CD4-positive, alpha-beta T cell treated with Interleukin-4 for 1 hour (primary cell): ENCODE measurements at regions not wholly inside any gene's neighbourhood (a gene's known extent, or its start where the extent isn't known, plus 50 kb on each side); places are given as distances from the start of the nearest gene placed in this dataset.

ENCODE experiments used
- DNase-seq, 2 donors: peaks; one replicate each; pipeline ENCODE4 v3.0.0-alpha.2; 2020 to 2022

DNA sequence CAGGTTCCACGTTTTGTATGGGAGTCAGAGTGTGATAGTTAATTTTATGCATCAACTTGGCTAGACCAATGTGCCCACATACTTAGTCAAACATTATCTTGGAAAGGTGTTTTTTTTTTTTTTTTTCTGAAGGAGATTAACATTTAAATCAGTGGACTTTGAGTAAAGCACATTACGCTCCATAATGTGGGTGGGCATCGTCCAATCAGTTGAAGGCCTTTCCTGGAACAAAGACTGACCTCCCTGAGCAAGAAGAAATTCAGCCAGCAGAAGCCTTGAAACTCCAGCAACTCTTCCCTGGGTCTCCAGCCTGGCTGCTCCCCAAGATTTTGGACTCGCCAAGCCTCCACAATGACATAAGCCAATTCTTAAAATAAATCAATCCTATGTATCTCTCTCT is 711.4 kb downstream of the MTRR start:
- no peak for DNase-seq

DNA sequence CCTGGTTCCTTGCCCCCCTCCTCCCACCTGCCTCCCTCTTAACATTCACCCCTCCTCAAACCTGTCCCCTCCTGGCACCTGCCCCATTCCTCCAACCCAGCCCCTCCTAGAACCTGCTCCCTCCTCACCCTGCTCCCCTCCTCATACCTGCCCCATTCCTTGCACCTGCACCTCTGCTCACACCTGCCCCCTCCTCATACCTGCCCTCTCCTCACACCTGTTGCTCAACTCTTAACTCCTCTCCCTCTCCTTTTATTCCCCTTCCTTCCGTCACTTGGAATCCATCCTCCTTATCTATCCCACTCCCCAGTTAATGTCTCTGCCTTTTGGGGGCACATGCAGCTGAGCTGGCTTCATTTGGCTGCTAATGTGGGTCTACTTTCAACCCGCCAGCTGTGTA is 712.1 kb downstream of the MTRR start:
- no peak for DNase-seq

DNA sequence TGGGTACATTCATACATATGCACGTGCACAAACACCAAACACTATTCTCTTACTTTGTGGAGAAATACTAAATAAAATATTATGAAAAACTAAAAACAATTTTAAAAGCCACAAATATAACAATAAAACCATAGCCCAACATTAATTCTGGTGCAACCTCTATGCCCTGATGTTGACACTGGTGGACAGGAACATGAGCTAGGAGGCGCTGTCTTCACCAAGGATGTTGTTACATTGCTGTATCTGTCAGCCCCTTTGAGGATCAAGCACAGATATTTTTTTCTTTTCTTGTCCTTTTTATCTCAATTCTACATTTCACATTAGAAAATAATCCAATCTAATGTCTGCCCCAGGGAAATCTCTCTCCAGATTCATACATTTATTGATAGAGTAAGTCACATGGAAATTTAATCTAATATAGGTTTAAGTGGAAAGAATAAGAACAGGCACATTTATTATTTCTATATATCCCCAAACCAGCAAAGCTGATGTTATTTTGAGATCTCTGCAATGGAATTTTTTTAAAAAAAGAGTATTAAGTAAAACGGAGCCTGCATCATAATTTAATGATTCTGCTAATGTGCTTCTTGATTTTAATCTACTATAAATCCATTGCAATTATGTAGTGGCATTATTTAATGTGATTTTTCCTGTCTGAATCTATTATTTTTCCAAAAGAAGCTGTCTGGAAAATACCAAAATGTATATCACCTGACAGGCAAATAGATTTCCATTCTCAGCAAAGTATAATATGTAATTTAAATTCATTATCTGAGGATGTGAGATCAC is 716.5 kb downstream of the MTRR start:
- DNase-seq, result no peak

DNA sequence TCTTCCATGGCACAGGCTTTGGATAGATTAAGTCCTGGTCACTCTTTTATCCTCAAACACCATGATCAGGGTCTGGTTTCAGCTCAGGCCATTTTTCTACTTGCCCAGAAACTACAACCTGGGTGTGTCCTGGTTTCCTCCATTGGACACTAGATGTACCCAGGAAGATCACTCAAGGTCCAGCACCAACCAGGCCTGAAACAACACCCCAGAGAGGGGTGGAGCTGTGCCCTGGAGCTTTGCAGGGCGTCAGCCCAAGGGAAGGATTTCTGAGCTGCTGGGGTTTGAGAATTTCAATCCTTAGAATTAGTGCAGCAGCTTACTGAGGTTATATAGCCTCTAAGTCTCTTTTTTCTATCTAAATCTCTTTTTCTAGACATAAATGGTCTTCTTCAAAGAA is 722.0 kb downstream of the MTRR start:
- no peak for DNase-seq

DNA sequence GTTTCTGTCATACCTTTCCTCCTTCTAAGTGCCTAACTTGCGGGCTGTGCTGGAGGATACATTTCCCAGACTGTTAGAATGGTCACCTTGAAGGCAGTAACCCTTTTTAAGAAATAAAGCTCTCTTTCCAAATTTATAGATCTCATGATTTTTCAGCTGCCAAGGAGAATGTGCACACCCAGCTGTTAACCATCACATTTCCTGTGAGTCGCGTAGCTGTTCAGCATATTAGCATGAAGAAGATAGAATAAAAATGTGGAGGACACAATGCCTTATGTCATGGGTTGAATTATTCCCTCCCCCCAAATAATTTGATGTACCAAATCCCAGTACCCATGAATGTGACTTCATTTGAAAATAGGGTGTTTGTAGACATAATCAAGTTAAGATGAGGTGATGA is 729.4 kb downstream of the MTRR start:
- no peak for DNase-seq

DNA sequence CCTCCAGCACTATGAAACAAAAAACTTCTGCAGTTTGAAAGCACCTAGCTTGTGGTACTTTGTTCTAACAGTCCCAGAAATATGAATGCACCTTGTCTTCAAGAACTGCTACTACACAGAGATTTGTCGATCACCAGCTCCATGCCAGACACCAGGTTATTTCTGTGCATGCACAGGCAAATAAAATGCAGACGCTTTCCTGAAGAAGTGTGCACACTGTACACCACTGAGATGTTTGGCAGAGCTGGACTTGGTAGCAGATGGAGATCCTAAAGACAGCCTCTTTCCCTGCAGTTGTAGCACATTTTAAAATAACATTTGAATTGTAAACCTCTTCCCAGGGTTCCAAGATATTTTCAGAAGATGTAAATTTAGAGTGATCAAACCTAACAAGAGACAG is 730.0 kb downstream of the MTRR start:
- no peak for DNase-seq

DNA sequence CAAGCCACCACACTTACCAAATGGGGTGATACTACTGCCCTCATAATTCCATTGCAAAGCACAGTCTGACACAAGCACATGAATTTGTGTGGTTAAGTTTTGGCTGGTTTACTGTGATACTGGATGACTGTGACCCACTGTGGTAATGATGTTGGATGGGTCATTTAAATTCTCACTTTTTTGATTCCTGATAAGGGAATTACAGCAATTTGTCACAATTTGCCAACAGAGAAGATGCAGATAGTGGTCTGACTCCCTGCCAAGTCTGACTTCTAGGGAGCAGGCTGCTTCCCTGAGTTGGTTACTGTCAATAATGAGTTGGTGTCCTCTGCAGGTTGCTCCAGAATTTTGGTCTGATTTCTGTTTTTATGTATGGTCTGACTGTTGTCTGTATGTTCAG is 731.9 kb downstream of the MTRR start:
- DNase-seq, result no peak

DNA sequence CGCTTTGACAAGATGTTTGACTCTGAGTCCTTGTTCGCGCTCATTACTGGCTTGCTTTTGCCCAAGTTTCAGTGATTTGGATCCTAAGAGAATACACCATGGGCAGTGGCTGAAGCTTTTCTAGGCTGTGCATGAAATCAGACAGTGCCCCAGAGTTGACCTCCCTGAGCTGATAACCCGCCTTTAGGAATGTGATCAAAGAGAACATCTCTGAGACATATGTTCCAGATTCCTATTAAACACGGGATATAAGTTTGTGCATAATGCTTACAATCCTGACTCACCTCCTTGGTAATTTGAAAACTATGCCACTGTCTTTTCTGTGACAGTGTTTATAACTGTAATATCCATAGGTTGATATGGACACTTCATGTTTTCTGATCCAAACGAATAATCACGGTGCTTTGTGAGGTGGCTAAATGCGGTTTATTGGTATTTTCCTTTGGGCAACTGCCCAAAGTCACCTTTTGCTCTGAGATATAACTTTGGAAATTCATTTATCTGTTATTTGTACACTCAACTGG is 732.9 kb downstream of the MTRR start:
- DNase-seq, result no peak

DNA sequence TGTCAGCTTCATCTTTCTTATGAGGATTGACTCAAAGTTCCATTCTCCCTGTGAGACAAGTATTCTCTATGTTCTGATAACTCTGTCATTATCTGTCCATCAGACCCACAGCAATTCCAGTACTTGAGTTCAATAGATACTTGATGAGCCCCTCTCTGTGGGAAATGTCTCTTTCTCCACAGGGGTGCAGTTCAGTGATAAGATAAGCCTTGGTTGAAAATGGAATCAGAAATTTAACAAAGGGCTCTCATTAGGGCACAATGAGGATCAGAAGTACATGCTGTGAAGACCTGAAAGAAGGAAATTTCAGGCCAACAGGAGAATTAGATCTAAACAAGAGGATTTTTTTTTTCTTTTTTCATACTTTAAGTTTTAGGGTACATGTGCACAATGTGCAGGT is 737.3 kb downstream of the MTRR start:
- no peak for DNase-seq

DNA sequence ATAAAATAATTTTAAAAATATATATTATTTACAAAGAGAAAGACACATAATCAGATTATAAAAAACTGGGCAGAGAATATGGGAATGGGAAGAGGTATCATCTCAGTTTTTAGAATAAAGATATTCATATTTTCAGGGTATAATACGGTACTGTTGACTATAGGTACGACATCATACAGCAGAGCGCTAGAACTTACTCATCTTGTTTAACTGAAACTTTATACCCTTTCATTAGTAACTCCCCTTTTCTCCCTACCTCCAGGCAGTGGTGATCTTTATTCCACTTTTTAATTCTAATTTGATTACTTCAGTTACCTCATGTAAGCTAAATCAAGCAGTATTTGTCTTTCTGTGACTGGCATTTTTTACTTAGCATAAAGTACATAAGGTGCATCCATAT is 742.1 kb downstream of the MTRR start:
- no peak for DNase-seq

DNA sequence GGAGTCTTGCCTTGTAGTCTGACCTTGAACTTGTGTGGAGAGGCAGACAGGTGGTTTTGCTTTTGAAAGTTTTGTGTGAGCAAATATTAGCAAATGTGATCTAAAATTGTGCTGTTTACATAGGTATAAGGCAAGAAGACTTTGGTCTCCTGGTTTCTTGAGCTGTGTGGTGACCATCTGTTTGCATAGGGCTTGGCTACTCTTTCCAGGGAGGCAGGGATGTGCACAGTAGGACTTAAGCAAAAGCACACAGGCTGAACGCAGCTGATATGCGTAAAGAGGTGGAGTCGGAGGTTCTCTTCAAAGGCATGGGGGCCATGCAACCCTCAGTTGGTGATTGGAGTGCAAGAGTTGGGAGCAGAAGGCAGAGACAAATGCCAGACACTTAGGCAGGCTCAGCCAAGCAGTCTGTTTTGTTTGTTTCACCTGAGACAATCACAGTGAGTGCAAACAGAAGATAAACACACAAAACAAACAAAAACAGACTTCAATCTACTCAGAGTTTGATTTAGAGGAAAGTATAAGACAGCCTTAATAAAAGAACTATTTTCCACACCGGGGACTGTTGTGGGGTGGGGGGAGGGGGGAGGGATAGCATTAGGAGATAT is 744.2 kb downstream of the MTRR start:
- no peak for DNase-seq

DNA sequence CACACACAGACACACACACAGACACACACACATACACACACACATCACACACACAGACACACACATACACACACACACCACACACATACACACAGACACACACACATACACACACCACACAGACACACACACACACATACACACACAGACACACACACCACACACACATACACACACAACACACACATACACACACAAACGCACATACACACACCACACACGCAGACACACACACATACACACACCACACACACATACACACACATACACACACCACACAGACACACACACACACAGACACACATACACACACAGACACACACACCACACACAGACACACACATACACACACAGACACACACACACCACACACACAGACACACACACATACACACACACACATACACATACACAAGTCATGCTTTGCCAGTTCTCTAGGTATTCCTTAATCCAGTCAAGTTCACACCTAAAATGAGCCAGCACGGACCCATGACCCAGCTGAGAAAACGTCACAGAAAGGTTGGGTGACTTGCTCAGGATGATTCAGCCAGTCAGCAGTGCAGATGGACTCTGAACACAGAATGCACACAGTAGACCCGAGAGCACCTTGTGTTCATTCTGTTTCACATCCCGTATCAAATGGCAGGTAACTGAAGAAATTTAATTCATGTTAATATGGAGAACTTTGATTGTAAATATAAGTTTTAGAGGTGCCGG is 746.4 kb downstream of the MTRR start:
- DNase-seq, result no peak

DNA sequence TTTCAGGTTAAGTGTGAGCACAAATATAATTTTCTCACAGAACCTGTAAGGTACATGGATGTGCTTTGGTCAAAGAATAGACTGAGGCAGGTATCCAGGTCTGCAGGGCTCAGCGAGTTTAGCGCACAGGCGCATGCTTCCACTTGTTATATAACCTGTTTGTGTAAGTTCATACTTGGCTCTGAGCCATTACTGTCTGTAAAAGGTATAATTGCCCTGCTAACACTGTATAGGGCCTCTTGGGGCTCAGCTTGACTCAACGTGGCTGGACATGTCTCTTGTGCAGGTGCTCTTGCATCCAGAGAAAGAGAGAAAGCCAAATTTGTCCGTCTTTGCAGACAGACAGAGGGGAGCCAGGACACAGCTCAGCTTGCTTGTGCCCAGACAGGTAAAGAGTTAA is 759.6 kb downstream of the MTRR start:
- no peak for DNase-seq

DNA sequence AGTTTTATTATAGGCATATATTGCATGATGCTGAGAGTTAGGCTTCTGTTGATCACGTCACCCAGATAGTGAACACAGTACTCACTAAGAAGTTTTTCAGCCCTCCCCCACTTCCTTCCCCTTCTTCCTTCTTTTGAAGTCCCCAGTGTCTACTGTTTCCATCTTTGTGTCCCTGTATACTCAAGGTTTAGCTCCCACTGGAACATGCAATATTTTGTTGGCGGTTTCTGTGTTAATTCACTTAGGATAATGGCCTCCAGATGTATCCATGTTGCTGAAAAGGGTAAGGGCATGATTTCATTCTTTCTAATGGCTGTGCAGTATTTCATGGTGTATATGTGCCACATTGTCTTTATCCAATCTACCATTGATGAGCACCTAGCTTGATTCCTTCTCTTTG is 764.3 kb downstream of the MTRR start:
- DNase-seq, result no peak

DNA sequence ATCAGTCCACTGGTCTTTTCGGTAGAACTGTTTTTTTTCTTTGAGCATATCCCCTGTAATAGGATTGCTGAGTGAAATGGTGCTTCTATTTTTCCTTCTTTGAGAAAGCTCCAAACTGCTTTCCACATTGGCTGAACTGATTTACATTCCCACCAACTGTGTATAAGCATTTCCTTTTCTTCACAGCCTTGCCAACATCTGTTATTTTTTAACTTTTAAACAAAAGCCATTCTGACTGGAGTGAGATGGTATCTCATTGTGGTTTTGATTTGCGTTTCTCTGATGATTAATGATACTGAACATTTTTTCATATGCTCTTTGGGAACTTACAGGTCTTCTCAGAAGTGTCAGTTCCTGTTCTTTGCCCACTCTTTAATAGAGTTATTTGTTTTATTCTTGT is 764.7 kb downstream of the MTRR start:
- no peak for DNase-seq

DNA sequence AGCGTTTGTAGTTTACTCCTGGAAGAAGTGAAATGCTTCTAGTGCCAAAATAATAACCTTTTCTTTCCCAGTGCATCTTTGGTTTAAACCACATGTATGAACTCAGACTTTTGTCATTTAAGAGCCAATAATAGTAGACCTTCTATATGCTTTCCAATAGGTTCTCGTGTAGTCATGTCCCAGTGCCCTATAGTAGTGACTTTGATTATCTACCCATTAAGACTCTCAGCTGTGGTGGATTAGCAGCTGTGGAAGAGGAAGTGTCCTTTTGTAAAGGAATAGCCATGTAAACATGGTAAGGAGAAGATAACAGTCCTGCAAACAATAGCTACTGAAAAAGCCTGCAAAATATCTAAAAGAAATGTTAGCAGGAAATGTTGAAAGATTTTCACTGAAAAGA is 765.3 kb downstream of the MTRR start:
- no peak for DNase-seq

DNA sequence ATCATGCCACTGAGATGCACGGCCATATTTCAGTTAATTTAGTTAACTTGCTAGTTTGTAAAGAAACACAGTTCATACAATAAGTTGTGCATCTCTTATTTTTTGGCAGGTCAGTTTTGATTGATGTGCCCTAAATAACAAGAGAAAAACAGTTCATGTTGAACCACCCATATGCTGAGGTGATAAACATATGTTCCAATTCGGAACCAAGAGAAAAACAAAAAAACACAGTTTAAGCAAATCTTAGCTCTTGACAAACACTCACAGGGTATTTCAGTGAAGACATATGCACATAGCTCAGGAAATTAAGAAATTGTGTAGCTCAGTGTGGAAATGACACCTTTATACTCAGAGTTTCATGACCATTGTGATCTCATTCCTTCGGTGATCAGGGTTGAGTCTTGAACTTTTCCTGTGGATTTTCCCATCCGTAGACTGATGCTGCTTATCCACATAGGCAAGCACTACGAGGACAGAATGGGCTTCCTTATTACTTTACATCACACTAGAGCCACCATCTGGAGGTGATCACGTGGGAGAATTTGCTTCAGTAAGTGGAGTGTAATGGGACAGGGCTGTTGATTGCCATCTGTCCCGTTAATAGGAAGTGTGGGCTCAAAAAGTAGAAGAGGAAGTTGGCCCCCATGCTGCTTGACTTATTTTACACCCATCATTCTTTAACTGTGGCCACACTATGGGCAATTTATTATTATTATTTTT is 773.0 kb downstream of the MTRR start:
- no peak for DNase-seq

DNA sequence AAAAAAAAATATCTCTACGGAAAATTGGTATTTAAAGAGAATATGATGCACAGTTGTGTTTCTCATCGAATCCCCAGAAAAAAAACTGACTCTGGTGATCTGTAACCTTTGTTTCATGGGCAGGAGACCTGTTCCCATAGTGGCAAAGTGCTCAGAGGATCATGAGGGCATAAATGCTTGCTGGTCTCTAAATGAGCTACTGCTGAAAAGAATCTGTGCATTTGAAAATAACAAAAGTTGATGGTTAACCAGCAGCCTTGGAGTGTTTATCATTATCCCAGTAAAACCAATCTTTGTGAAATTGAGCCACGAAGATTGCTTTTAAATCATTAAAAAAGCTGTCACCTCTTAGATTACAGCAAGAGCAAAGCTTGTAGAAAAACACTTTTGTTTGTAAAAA is 775.4 kb downstream of the MTRR start:
- DNase-seq, result no peak

DNA sequence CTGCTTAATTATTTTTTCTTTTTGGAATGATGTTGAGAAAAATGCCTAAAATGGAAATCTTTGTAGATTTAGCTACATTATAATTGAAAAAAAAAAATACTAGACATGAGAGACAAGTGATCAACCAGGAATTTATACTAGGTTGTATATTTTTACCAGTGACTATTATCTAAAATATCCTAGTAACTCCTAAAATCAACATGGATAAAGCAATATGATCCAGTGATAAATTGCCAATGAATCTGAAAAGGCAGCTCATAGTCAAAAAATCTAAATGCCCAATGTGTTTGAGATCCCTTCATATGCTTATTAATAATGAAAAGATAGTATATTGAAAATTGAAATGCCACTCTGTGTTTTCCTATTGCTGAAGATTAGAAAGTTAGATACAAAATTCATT is 778.2 kb downstream of the MTRR start:
- DNase-seq, result no peak

DNA sequence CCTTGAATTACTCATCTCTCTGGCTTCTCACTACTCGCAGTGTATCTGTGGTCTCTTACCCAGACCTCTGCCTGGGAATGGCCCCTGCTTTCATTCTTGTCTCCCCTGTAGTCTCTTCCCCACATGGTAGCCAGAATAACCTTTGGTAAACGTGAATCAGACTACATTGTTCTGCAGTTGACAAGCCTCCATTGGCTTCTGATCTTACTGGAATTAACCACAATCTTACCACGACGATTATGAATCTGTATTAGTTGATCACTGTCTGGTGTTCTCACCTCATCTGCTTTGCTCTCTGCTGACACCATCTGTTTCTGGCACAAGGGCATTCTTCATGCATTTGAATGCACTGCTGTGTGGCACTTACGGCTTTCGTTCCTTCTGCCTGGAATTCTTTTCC is 781.2 kb downstream of the MTRR start:
- no peak for DNase-seq

DNA sequence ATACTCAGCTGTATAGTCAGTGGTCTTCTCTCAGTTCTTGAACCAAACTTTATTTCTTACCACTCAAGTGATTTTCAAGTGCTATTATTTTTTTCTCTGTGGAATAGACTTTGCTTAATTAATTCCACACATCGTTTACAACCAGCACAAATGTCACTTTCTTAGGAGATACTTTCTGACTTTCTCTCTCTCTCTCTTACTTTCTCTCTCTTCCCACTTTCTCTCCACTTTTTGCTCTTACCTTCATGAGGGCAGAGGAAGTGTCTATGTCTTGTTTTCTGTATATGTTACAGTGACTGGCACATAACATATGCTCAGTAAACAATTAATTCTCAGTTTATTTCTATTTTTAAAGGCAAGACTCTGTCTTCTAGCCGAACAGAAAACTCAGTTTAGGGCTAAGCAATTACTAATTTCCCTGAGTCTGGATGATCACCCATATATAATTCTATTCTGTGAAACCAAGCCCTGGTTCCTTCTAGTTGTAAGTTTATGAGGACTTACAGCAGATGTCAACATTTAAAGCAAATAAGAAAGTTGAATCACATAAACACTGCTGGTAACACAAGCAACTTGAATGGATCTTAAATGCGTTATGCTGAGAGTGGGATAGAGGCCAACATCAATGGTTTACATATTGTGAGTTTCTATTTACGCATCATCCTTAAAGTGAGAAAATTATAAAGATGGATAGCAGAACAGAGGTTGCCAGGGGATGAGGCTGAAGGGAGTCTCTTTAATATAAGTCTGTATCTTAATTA is 791.4 kb downstream of the MTRR start:
- DNase-seq, result no peak

DNA sequence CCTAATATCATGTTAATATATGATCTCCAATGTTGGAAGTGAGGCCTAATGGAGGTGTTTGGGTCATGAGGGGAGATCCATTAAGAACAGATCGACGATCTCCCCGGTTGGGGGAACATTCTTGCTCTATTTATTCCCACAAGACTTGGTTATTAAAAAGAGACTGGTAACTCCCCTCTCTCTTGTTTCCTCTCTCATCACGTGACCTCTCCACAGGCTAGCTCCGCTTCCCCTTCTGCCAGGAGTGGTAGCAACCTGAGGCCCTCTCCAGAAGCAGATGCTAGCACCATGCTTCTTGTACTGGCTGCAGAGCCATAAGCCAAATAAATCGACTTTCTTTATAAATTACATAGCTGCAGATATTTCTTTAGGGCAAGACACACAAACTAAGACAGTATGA is 794.4 kb downstream of the MTRR start:
- no peak for DNase-seq

DNA sequence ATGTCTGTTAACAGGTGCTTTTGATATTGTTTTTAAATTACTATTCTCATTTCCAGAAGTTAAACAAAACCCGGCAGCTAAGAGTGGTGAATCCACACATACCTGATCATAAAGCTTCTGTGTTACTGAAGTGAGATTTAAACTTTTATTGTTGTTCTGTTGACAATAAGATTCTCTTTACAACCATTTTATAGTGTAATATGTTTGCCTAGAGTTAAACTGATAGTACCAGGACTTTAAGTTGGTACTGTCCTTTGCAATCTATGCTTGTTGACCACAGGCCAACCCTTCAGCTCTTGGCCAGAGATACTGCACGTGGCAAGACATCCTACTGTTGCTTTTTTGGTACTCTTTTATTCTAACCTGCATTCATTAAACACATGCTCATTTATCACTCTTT is 806.2 kb downstream of the MTRR start:
- DNase-seq, result no peak
